Smooth muscle cell (in vitro differentiated cells): ENCODE measurements at regions not wholly inside any gene's neighbourhood (a gene's known extent, or its start where the extent isn't known, plus 50 kb on each side); places are given as distances from the start of the nearest gene placed in this dataset.

Experiments used
- DNase-seq: peaks from one replicate; lab custom pipeline; 2025; ENCODE audit not compliant: unreplicated experiment; lab: John Stamatoyannopoulos, UW
- H2AFZ ChIP-seq: fragments of 200-600 bp; sonication (generic); 2 replicates; pipeline ENCODE4 v1.6.0; 2016; ENCODE audit warnings: antibody characterized with exemption, low read depth, mild to moderate bottlenecking
- H3F3A ChIP-seq: fragments of 200-600 bp; sonication (generic); 2 replicates; pipeline ENCODE4 v1.6.0; 2017; ENCODE audit warnings: antibody characterized with exemption, low read depth
- H3K27ac ChIP-seq: fragments of 200-600 bp; sonication (generic); 2 replicates; pipeline ENCODE4 v1.5.1; 2016; ENCODE audit warnings: low read depth, mild to moderate bottlenecking
- H3K27me3 ChIP-seq: fragments of 200-600 bp; sonication (generic); 2 replicates; pipeline ENCODE4 v1.6.1; 2016; ENCODE audit warnings: low read depth, mild to moderate bottlenecking
- H3K36me3 ChIP-seq: fragments of 200-600 bp; sonication (generic); 2 replicates; pipeline ENCODE4 v1.5.1; 2016; ENCODE audit warnings: low read depth
- H3K4me1 ChIP-seq: fragments of 200-600 bp; sonication (generic); 2 replicates; pipeline ENCODE4 v1.5.1; 2016; ENCODE audit warnings: low read depth
- H3K4me2 ChIP-seq: fragments of 200-600 bp; sonication (generic); 2 replicates; pipeline ENCODE4 v1.6.0; 2016; ENCODE audit warnings: mild to moderate bottlenecking
- H3K4me3 ChIP-seq: fragments of 200-600 bp; sonication (generic); 2 replicates; pipeline ENCODE4 v1.5.1; 2016; ENCODE audit warnings: mild to moderate bottlenecking
- H3K79me2 ChIP-seq: fragments of 200-600 bp; sonication (generic); 2 replicates; pipeline ENCODE4 v1.6.0; 2016; ENCODE audit warnings: low read depth, mild to moderate bottlenecking
- H3K9ac ChIP-seq: fragments of 200-600 bp; sonication (generic); 2 replicates; pipeline ENCODE4 v1.6.0; 2016; ENCODE audit warnings: low read depth
- H3K9me3 ChIP-seq: fragments of 200-600 bp; sonication (generic); replicated peaks from 2 replicates; pipeline ENCODE4 v1.5.1; 2016; ENCODE audit warnings: low read depth
- H4K20me1 ChIP-seq: fragments of 200-600 bp; sonication (generic); 2 replicates; pipeline ENCODE4 v1.6.0; 2016; ENCODE audit warnings: low read depth
- CTCF ChIP-seq: fragments of 200-600 bp; sonication (generic); IDR thresholded peaks from 2 replicates; pipeline ENCODE4 v1.5.1; 2017; ENCODE audit warnings: borderline replicate concordance, mild to moderate bottlenecking, antibody characterized with exemption; ENCODE audit not compliant: insufficient read depth, poor library complexity, severe bottlenecking
- WGBS: methylation state at CpG from one replicate; pipeline ENCODE4 v1.1.7; 2016; ENCODE audit warnings: low lambda C conversion rate; 5-methylcytosine and 5-hydroxymethylcytosine counted together

- no peak overlapping the region for H3K4me3 ChIP-seq
- H2AFZ ChIP-seq = no peak overlapping the region
- WGBS = 97% methylated on average over 3 of the region's 3 CpGs
- H3K4me2 ChIP-seq = no peak overlapping the region
- no peaks in the 10 kb centered on the region for H3K36me3 ChIP-seq
- no peaks in the 10 kb centered on the region for H3K9me3 ChIP-seq
- H3K4me1 ChIP-seq = peaks cover 2% of the 10 kb centered on the region
- no peak overlapping the region for H3K9ac ChIP-seq
- no peak for DNase-seq
- H3K79me2 ChIP-seq = no peaks in the 10 kb centered on the region
- H4K20me1 ChIP-seq = no peaks in the 10 kb centered on the region
- TF ChIP-seq CTCF = no peak
- H3K27ac ChIP-seq = no peak overlapping the region
- no peaks in the 10 kb centered on the region for H3K27me3 ChIP-seq
- H3F3A ChIP-seq = no peaks in the 10 kb centered on the region
These were observed 149.7 kb upstream of the ZFHX3 start for GRCh38 chr16:73197598-73197997.

GRCh38 chr16:73196670-73197069, 148.7 kb upstream of the ZFHX3 start:
- Histone ChIP-seq H3K4me3 (no peak overlapping the region), H3F3A (no peaks in the 10 kb centered on the region), H2AFZ (no peak overlapping the region), H3K27ac (no peak overlapping the region), H3K36me3 (no peaks in the 10 kb centered on the region), H3K27me3 (no peaks in the 10 kb centered on the region), H3K79me2 (no peaks in the 10 kb centered on the region), H3K9me3 (no peaks in the 10 kb centered on the region), H3K9ac (no peak overlapping the region), H4K20me1 (no peaks in the 10 kb centered on the region), H3K4me1 (peaks cover 10% of the 10 kb centered on the region), H3K4me2 (no peak overlapping the region)
- TF ChIP-seq CTCF = peak; percentile 47
- DNase-seq = no peak
- WGBS = 25% methylated on average over 4 of the region's 4 CpGs

GRCh38 chr16:73193464-73193863, 145.5 kb upstream of the ZFHX3 start:
- H3F3A ChIP-seq = no peaks in the 10 kb centered on the region
- no peak overlapping the region for H3K4me3 ChIP-seq
- no peak overlapping the region for H2AFZ ChIP-seq
- no peaks in the 10 kb centered on the region for H4K20me1 ChIP-seq
- no peak overlapping the region for H3K27ac ChIP-seq
- H3K36me3 ChIP-seq = no peaks in the 10 kb centered on the region
- DNase-seq = no peak
- no peak overlapping the region for H3K4me2 ChIP-seq
- no peaks in the 10 kb centered on the region for H3K27me3 ChIP-seq
- no peaks in the 10 kb centered on the region for H3K9me3 ChIP-seq
- 96% methylated on average over 1 of the region's 1 CpG for WGBS
- no peak for TF ChIP-seq CTCF
- H3K4me1 ChIP-seq = peaks cover 14% of the 10 kb centered on the region
- H3K9ac ChIP-seq = no peak overlapping the region
- H3K79me2 ChIP-seq = no peaks in the 10 kb centered on the region

GRCh38 chr16:73192232-73192894, 144.4 kb upstream of the ZFHX3 start:
- Histone ChIP-seq H3K4me1 (peaks cover 14% of the 10 kb centered on the region), H3K4me3 (no peak overlapping the region), H3K36me3 (no peaks in the 10 kb centered on the region), H3F3A (no peaks in the 10 kb centered on the region), H3K4me2 (peak overlapping the region; percentile 17), H3K27me3 (no peaks in the 10 kb centered on the region), H3K9ac (no peak overlapping the region), H2AFZ (no peak overlapping the region), H3K9me3 (no peaks in the 10 kb centered on the region), H4K20me1 (no peaks in the 10 kb centered on the region), H3K27ac (no peak overlapping the region), H3K79me2 (no peaks in the 10 kb centered on the region)
- 40% methylated on average over 19 of the region's 19 CpGs for WGBS
- TF ChIP-seq CTCF = no peak
- no peak for DNase-seq
